Central memory CD8-positive, alpha-beta T cell (primary cell): ENCODE measurements at regions not wholly inside any gene's neighbourhood (a gene's known extent, or its start where the extent isn't known, plus 50 kb on each side); places are given as distances from the start of the nearest gene placed in this dataset.

Experiments used
- ATAC-seq: fragments of 150-1000 bp; cut with Tn5 transposase; replicated peaks from 2 replicates; pipeline ENCODE4 v1.10.0; 2022; ENCODE audit warnings: mild to moderate bottlenecking, moderate FRiP score, moderate number of reproducible peaks; ENCODE audit not compliant: poor library complexity, severe bottlenecking; ENCODE audit errors: extremely low read depth
- DNase-seq, 2 donors: peaks; one replicate each; pipeline ENCODE4 v3.0.0; 2021; ENCODE audit warnings: low spot score in 2 of 2
- H3K27ac Mint-ChIP-seq: one replicate; pipeline ENCODE4 v1.8.0; 2022; ENCODE audit warnings: low read depth, mild to moderate bottlenecking, moderate library complexity, mixed read lengths
- H3K27me3 Mint-ChIP-seq: one replicate; pipeline ENCODE4 v1.8.0; 2022; ENCODE audit warnings: mixed read lengths
- H3K36me3 Mint-ChIP-seq: one replicate; pipeline ENCODE4 v1.8.0; 2022; ENCODE audit warnings: mild to moderate bottlenecking, moderate library complexity, mixed read lengths; ENCODE audit not compliant: insufficient read depth
- H3K4me1 Mint-ChIP-seq: one replicate; pipeline ENCODE4 v1.8.0; 2022; ENCODE audit warnings: mixed read lengths
- H3K4me3 Mint-ChIP-seq: one replicate; pipeline ENCODE4 v1.8.0; 2022; ENCODE audit warnings: mild to moderate bottlenecking, moderate library complexity, mixed read lengths
- H3K9me3 Mint-ChIP-seq: one replicate; pipeline ENCODE4 v1.8.0; 2022; ENCODE audit warnings: mixed read lengths

- no peaks in the 10 kb centered on the region for H3K9me3 Mint-ChIP-seq
- peaks cover 32% of the 10 kb centered on the region for H3K27me3 Mint-ChIP-seq
- ATAC-seq (no peak), DNase-seq (no peak)
- no peak overlapping the region for H3K27ac Mint-ChIP-seq
- H3K36me3 Mint-ChIP-seq: no peaks in the 10 kb centered on the region
- no peaks in the 10 kb centered on the region for H3K4me1 Mint-ChIP-seq
- no peak overlapping the region for H3K4me3 Mint-ChIP-seq
Measured at GRCh38 chr6:47131773-47132172, 89.6 kb upstream of the ADGRF1 start.

GRCh38 chr6:47130086-47130485, 88.0 kb upstream of the ADGRF1 start:
- no peak for DNase-seq
- Mint-ChIP-seq H3K4me3 (no peak overlapping the region), H3K4me1 (no peaks in the 10 kb centered on the region), H3K9me3 (no peaks in the 10 kb centered on the region), H3K36me3 (no peaks in the 10 kb centered on the region), H3K27ac (no peak overlapping the region), H3K27me3 (peaks cover 41% of the 10 kb centered on the region)
- ATAC-seq: no peak

GRCh38 chr6:47129129-47129528, 87.0 kb upstream of the ADGRF1 start:
- Mint-ChIP-seq H3K9me3 (no peaks in the 10 kb centered on the region), H3K4me1 (no peaks in the 10 kb centered on the region), H3K36me3 (no peaks in the 10 kb centered on the region), H3K27ac (no peak overlapping the region), H3K27me3 (peaks cover 41% of the 10 kb centered on the region), H3K4me3 (no peak overlapping the region)
- DNase-seq: no peak
- no peak for ATAC-seq

- Mint-ChIP-seq H3K36me3 (no peaks in the 10 kb centered on the region), H3K4me1 (no peaks in the 10 kb centered on the region), H3K27ac (peak overlapping the region; percentile 4), H3K9me3 (no peaks in the 10 kb centered on the region), H3K4me3 (no peak overlapping the region), H3K27me3 (peaks cover 25% of the 10 kb centered on the region)
- ATAC-seq (no peak), DNase-seq (no peak)
Measured at GRCh38 chr6:47126647-47127391, 84.7 kb upstream of the ADGRF1 start.

GRCh38 chr6:47118611-47119010, 76.5 kb upstream of the ADGRF1 start:
- H3K27ac Mint-ChIP-seq: no peak overlapping the region
- peaks cover 14% of the 10 kb centered on the region for H3K27me3 Mint-ChIP-seq
- H3K4me1 Mint-ChIP-seq: no peaks in the 10 kb centered on the region
- ATAC-seq: no peak
- no peaks in the 10 kb centered on the region for H3K36me3 Mint-ChIP-seq
- DNase-seq: no peak
- H3K4me3 Mint-ChIP-seq: no peak overlapping the region
- no peaks in the 10 kb centered on the region for H3K9me3 Mint-ChIP-seq

- H3K4me1 Mint-ChIP-seq: no peaks in the 10 kb centered on the region
- DNase-seq: no peak
- peaks cover 14% of the 10 kb centered on the region for H3K27me3 Mint-ChIP-seq
- ATAC-seq: no peak
- no peak overlapping the region for H3K27ac Mint-ChIP-seq
- no peaks in the 10 kb centered on the region for H3K9me3 Mint-ChIP-seq
- H3K36me3 Mint-ChIP-seq: no peaks in the 10 kb centered on the region
- H3K4me3 Mint-ChIP-seq: no peak overlapping the region
Measured at GRCh38 chr6:47117314-47117713, 75.2 kb upstream of the ADGRF1 start.

- no peak for DNase-seq
- ATAC-seq: no peak
- Mint-ChIP-seq H3K36me3 (no peaks in the 10 kb centered on the region), H3K27me3 (peaks cover 14% of the 10 kb centered on the region), H3K27ac (no peak overlapping the region), H3K4me3 (no peak overlapping the region), H3K9me3 (no peaks in the 10 kb centered on the region), H3K4me1 (no peaks in the 10 kb centered on the region)
Measured at GRCh38 chr6:47116606-47117005, 74.5 kb upstream of the ADGRF1 start.

- Mint-ChIP-seq H3K27ac (no peak overlapping the region), H3K4me3 (no peak overlapping the region), H3K4me1 (no peaks in the 10 kb centered on the region), H3K36me3 (no peaks in the 10 kb centered on the region), H3K27me3 (peaks cover 14% of the 10 kb centered on the region), H3K9me3 (no peaks in the 10 kb centered on the region)
- ATAC-seq (no peak), DNase-seq (no peak)
Measured at GRCh38 chr6:47116086-47116485, 74.0 kb upstream of the ADGRF1 start.

GRCh38 chr6:47114460-47114859, 72.3 kb upstream of the ADGRF1 start:
- no peaks in the 10 kb centered on the region for H3K36me3 Mint-ChIP-seq
- no peak overlapping the region for H3K4me3 Mint-ChIP-seq
- H3K4me1 Mint-ChIP-seq: no peaks in the 10 kb centered on the region
- H3K9me3 Mint-ChIP-seq: no peaks in the 10 kb centered on the region
- H3K27ac Mint-ChIP-seq: no peak overlapping the region
- DNase-seq: no peak
- no peak for ATAC-seq
- H3K27me3 Mint-ChIP-seq: peaks cover 14% of the 10 kb centered on the region

- peaks cover 21% of the 10 kb centered on the region for H3K27me3 Mint-ChIP-seq
- H3K4me1 Mint-ChIP-seq: no peaks in the 10 kb centered on the region
- no peak overlapping the region for H3K4me3 Mint-ChIP-seq
- no peak for DNase-seq
- H3K9me3 Mint-ChIP-seq: no peaks in the 10 kb centered on the region
- H3K27ac Mint-ChIP-seq: no peak overlapping the region
- no peak for ATAC-seq
- no peaks in the 10 kb centered on the region for H3K36me3 Mint-ChIP-seq
Measured at GRCh38 chr6:47112317-47112716, 70.2 kb upstream of the ADGRF1 start.

- DNase-seq (no peak), ATAC-seq (no peak)
- Mint-ChIP-seq H3K4me1 (no peaks in the 10 kb centered on the region), H3K27me3 (peaks cover 23% of the 10 kb centered on the region), H3K27ac (no peak overlapping the region), H3K9me3 (no peaks in the 10 kb centered on the region), H3K4me3 (no peak overlapping the region), H3K36me3 (no peaks in the 10 kb centered on the region)
Measured at GRCh38 chr6:47111685-47112084, 69.6 kb upstream of the ADGRF1 start.

GRCh38 chr6:47109281-47109680, 67.1 kb upstream of the ADGRF1 start:
- no peak overlapping the region for H3K27ac Mint-ChIP-seq
- H3K4me1 Mint-ChIP-seq: no peaks in the 10 kb centered on the region
- no peak for DNase-seq
- H3K4me3 Mint-ChIP-seq: no peak overlapping the region
- no peak for ATAC-seq
- peaks cover 25% of the 10 kb centered on the region for H3K27me3 Mint-ChIP-seq
- no peaks in the 10 kb centered on the region for H3K36me3 Mint-ChIP-seq
- H3K9me3 Mint-ChIP-seq: no peaks in the 10 kb centered on the region

GRCh38 chr6:47106721-47107197, 64.6 kb upstream of the ADGRF1 start:
- Mint-ChIP-seq H3K9me3 (no peaks in the 10 kb centered on the region), H3K4me1 (no peaks in the 10 kb centered on the region), H3K27ac (no peak overlapping the region), H3K27me3 (peaks cover 25% of the 10 kb centered on the region), H3K36me3 (no peaks in the 10 kb centered on the region), H3K4me3 (no peak overlapping the region)
- DNase-seq (no peak), ATAC-seq (no peak)
